HEK293 (cell line): ENCODE measurements at regions not wholly inside any gene's neighbourhood (a gene's known extent, or its start where the extent isn't known, plus 50 kb on each side); places are given as distances from the start of the nearest gene placed in this dataset.

Experiments
- CTCF ChIA-PET: fragments of 350-600 bp; formaldehyde crosslinking; extraction: SDS; loops from one replicate; lab custom pipeline; 2021; ENCODE audit warnings: antibody characterized with exemption; lab: Yijun Ruan, JAX
- POLR2A ChIA-PET: fragments of 300-600 bp; formaldehyde crosslinking; extraction: SDS; loops from one replicate; lab custom pipeline; 2020; ENCODE audit warnings: antibody characterized with exemption, inconsistent platforms; lab: Yijun Ruan, JAX
- H3K27ac ChIP-seq: fragments of 200-500 bp; sonication (Bioruptor generic); 2 replicates; pipeline ENCODE4 v1.5.1; 2014; ENCODE audit warnings: low read depth, low read length, control low read depth, inconsistent platforms; ENCODE audit errors: extremely low read depth
- H3K36me3 ChIP-seq, 2 experiments: fragments of 200-500 bp in 1 of 2; sonication (Bioruptor generic) in 1 of 2; 1 replicate in 1 of 2; 2 replicates in 1 of 2; pipeline ENCODE4 v1.5.1; 2014 to 2017; ENCODE audit warnings: inconsistent platforms in 2 of 2, low read length in 2 of 2; ENCODE audit not compliant: control insufficient read depth in 2 of 2, insufficient read depth in 1 of 2
- H3K4me1 ChIP-seq: fragments of 200-500 bp; sonication (Bioruptor generic); 2 replicates; pipeline ENCODE4 v1.5.1; 2014; ENCODE audit warnings: mild to moderate bottlenecking, low read length, inconsistent platforms; ENCODE audit not compliant: control insufficient read depth, insufficient read depth
- H3K4me3 ChIP-seq: 2 replicates; pipeline ENCODE4 v1.5.1; 2011; ENCODE audit warnings: low read depth, mild to moderate bottlenecking, control low read depth, low read length, moderate library complexity
- H3K9me3 ChIP-seq: fragments of 200-500 bp; sonication (Bioruptor generic); 2 replicates; pipeline ENCODE4 v1.5.1; 2014; ENCODE audit warnings: low read depth, low read length, inconsistent platforms; ENCODE audit not compliant: control insufficient read depth, insufficient read depth
- BCL6B ChIP-seq: fragments of 450-650 bp; formaldehyde crosslinking; IDR thresholded peaks from 2 replicates; pipeline ENCODE4 v1.5.1; 2017; ENCODE audit warnings: missing biosample characterization, missing genetic modification characterization
- FEZF1 ChIP-seq: fragments of 450-650 bp; formaldehyde crosslinking; IDR thresholded peaks from 2 replicates; pipeline ENCODE4 v1.5.1; 2016; ENCODE audit warnings: missing biosample characterization, missing genetic modification characterization
- GFI1B ChIP-seq: fragments of 450-650 bp; formaldehyde crosslinking; IDR thresholded peaks from 2 replicates; pipeline ENCODE4 v1.5.1; 2016; ENCODE audit warnings: missing biosample characterization, missing genetic modification characterization
- KLF9 ChIP-seq: fragments of 450-650 bp; formaldehyde crosslinking; IDR thresholded peaks from 2 replicates; pipeline ENCODE4 v1.5.1; 2016; ENCODE audit warnings: missing biosample characterization, missing genetic modification characterization, low read depth
- SETDB1 ChIP-seq: IDR thresholded peaks from one replicate; pipeline ENCODE4 v1.6.1; 2017; ENCODE audit warnings: mild to moderate bottlenecking, low read length, moderate library complexity, mixed read lengths; ENCODE audit not compliant: insufficient read length
- SP7 ChIP-seq: fragments of 450-650 bp; formaldehyde crosslinking; IDR thresholded peaks from 2 replicates; pipeline ENCODE4 v1.5.1; 2016; ENCODE audit warnings: missing biosample characterization, missing genetic modification characterization
- ZBTB11 ChIP-seq: fragments of 450-650 bp; formaldehyde crosslinking; conservative IDR thresholded peaks from 2 replicates; pipeline ENCODE4 v1.5.1; 2016; ENCODE audit warnings: low read depth, missing biosample characterization, missing genetic modification characterization
- ZBTB44 ChIP-seq: fragments of 450-650 bp; IDR thresholded peaks from 2 replicates; pipeline ENCODE4 v1.5.1; 2018; ENCODE audit warnings: missing biosample characterization, mild to moderate bottlenecking, missing genetic modification characterization
- ZBTB8A ChIP-seq: fragments of 450-650 bp; formaldehyde crosslinking; IDR thresholded peaks from 2 replicates; pipeline ENCODE4 v1.5.1; 2016; ENCODE audit warnings: missing biosample characterization, missing genetic modification characterization
- ZFP37 ChIP-seq: fragments of 450-650 bp; formaldehyde crosslinking; IDR thresholded peaks from 2 replicates; pipeline ENCODE4 v1.5.1; 2016; ENCODE audit warnings: missing biosample characterization, missing genetic modification characterization
- ZNF174 ChIP-seq: fragments of 450-650 bp; formaldehyde crosslinking; IDR thresholded peaks from 2 replicates; pipeline ENCODE4 v1.5.0; 2017; ENCODE audit warnings: missing biosample characterization, mild to moderate bottlenecking, missing genetic modification characterization
- ZNF211 ChIP-seq: fragments of 450-650 bp; formaldehyde crosslinking; IDR thresholded peaks from 2 replicates; pipeline ENCODE4 v1.5.1; 2016; ENCODE audit warnings: low read depth, missing biosample characterization, missing genetic modification characterization
- ZNF335 ChIP-seq: fragments of 450-650 bp; formaldehyde crosslinking; conservative IDR thresholded peaks from 2 replicates; pipeline ENCODE4 v1.5.1; 2016; ENCODE audit warnings: missing biosample characterization, missing genetic modification characterization
- ZNF404 ChIP-seq: fragments of 450-650 bp; formaldehyde crosslinking; IDR thresholded peaks from 2 replicates; pipeline ENCODE4 v1.5.1; 2017; ENCODE audit warnings: missing biosample characterization, missing genetic modification characterization
- ZNF514 ChIP-seq: fragments of 450-650 bp; formaldehyde crosslinking; IDR thresholded peaks from 2 replicates; pipeline ENCODE4 v1.5.1; 2016; ENCODE audit warnings: missing biosample characterization, missing genetic modification characterization
- ZNF548 ChIP-seq: fragments of 450-650 bp; formaldehyde crosslinking; IDR thresholded peaks from 2 replicates; pipeline ENCODE4 v1.5.1; 2016; ENCODE audit warnings: missing biosample characterization, missing genetic modification characterization
- ZNF830 ChIP-seq: fragments of 450-650 bp; IDR thresholded peaks from 2 replicates; pipeline ENCODE4 v1.5.0; 2018; ENCODE audit warnings: missing biosample characterization, missing genetic modification characterization, low read depth, mild to moderate bottlenecking, moderate library complexity
- ZSCAN16 ChIP-seq: fragments of 450-650 bp; formaldehyde crosslinking; IDR thresholded peaks from 2 replicates; pipeline ENCODE4 v1.5.1; 2016; ENCODE audit warnings: missing biosample characterization, missing genetic modification characterization

GRCh38 chr15:91723959-91724358 lies 129.5 kb upstream of the SLCO3A1 start (continued):
- TF ChIP-seq BCL6B (no peak), GFI1B (tag by site-specific recombination) (no peak), ZFP37 (tag by site-specific recombination) (no peak)

- Histone ChIP-seq H3K4me3 (no peak overlapping the region), H3K36me3 (no peaks in the 10 kb centered on the region), H3K27ac (no peak overlapping the region), H3K9me3 (peaks cover 2% of the 10 kb centered on the region; the same call in 1 of the 2 replicates), H3K4me1 (no peaks in the 10 kb centered on the region)
- CTCF ChIA-PET: interaction anchor here (0.9 kb wide), 1 partner anchor 344 kb away, joined by 3 read pairs; no protein-coding TSS in a partner anchor
- no peak for TF ChIP-seq ZBTB8A
- no peak for TF ChIP-seq ZSCAN16 (tag by site-specific recombination)
- no peak for TF ChIP-seq ZNF830
- no peak for TF ChIP-seq ZNF211
- TF ChIP-seq ZNF514 (tag by site-specific recombination): no peak
- no peak for TF ChIP-seq ZNF335
- POLR2A ChIA-PET: no interaction called here
Measured at GRCh38 chr15:91733661-91734060, 119.8 kb upstream of the SLCO3A1 start.

- Histone ChIP-seq H3K27ac (no peak overlapping the region), H3K9me3 (no peaks in the 10 kb centered on the region; the same call in 1 of the 2 replicates), H3K36me3 (no peaks in the 10 kb centered on the region), H3K4me1 (no peaks in the 10 kb centered on the region), H3K4me3 (no peak overlapping the region)
- ChIA-PET CTCF (interaction anchor here (1.2 to 1.7 kb wide), 2 partner anchors 30 to 31 kb away, joined by 4 to 5 read pairs; no protein-coding TSS in a partner anchor), POLR2A (interaction anchor here (0.6 kb wide), 1 partner anchor 664 kb away, joined by 3 read pairs; no protein-coding TSS in a partner anchor)
- no peak for TF ChIP-seq ZNF174 (tag by site-specific recombination)
- peak; percentile 83 for TF ChIP-seq SETDB1
Measured at GRCh38 chr15:91737151-91737818, 116.2 kb upstream of the SLCO3A1 start.

- Histone ChIP-seq H3K4me1 (no peaks in the 10 kb centered on the region), H3K27ac (no peak overlapping the region), H3K36me3 (no peaks in the 10 kb centered on the region), H3K4me3 (no peak overlapping the region), H3K9me3 (no peaks in the 10 kb centered on the region; the same call in 1 of the 2 replicates)
- TF ChIP-seq ZNF404 (tag by site-specific recombination) (no peak), SP7 (tag by site-specific recombination) (no peak)
- CTCF ChIA-PET: no interaction called here
- POLR2A ChIA-PET: no interaction called here
Measured at GRCh38 chr15:91741986-91742385, 111.5 kb upstream of the SLCO3A1 start.

GRCh38 chr15:91751611-91752010 lies 101.9 kb upstream of the SLCO3A1 start:
- CTCF ChIA-PET: no interaction called here
- TF ChIP-seq ZBTB11 (no peak), FEZF1 (tag by site-specific recombination) (no peak), ZNF548 (tag by site-specific recombination) (no peak), ZBTB44 (tag by site-specific recombination) (no peak), KLF9 (tag by site-specific recombination) (no peak)

More at GRCh38 chr15:91751611-91752010, 101.9 kb upstream of the SLCO3A1 start:
- no peak overlapping the region for H3K27ac ChIP-seq
- H3K36me3 ChIP-seq: no peaks in the 10 kb centered on the region
- no peaks in the 10 kb centered on the region for H3K4me1 ChIP-seq
- H3K4me3 ChIP-seq: no peak overlapping the region
- POLR2A ChIA-PET: no interaction called here
- no peaks in the 10 kb centered on the region for H3K9me3 ChIP-seq
